ENCODE measurements at regions not wholly inside any gene's neighbourhood (a gene's known extent, or its start where the extent isn't known, plus 50 kb on each side); places are given as distances from the start of the nearest gene placed in this dataset.

- Histone ChIP-seq H3K9me3 (ENCODE audit: insufficient read depth, low read depth, low read length) (no peaks in the 10 kb centered on the region), H3K27ac (ENCODE audit: low read depth, low read length) (no peak overlapping the region), H3K79me2 (ENCODE audit: control insufficient read depth, insufficient read depth, low read length, poor library complexity) (no peaks in the 10 kb centered on the region), H4K91ac (ENCODE audit: low read depth, low read length) (no peak overlapping the region), H2AFZ (ENCODE audit: insufficient read depth, low read length, poor library complexity) (no peak overlapping the region), H3K4me2 (ENCODE audit: low read length) (no peak overlapping the region), H3K36me3 (ENCODE audit: control insufficient read depth in 1 of 2, insufficient read depth in 2 of 2, low read length in 2 of 2) (no peaks in the 10 kb centered on the region), H2BK5ac (ENCODE audit: low read depth, low read length, poor library complexity) (no peak overlapping the region), H3K4me3 (ENCODE audit: low read depth, low read length) (no peak overlapping the region), H3K9ac (ENCODE audit: low read length) (no peak overlapping the region), H3K27me3 (ENCODE audit: insufficient read depth, low read length) (no peaks in the 10 kb centered on the region), H2BK120ac (ENCODE audit: insufficient read depth, low read length, poor library complexity) (no peak overlapping the region), H3K14ac (ENCODE audit: low read length) (no peak overlapping the region), H3K23ac (ENCODE audit: low read length) (no peak overlapping the region), H2AK5ac (ENCODE audit: low read length) (no peak overlapping the region), H3K4ac (ENCODE audit: low read depth, low read length) (no peak overlapping the region), H3K79me1 (ENCODE audit: low read length) (no peaks in the 10 kb centered on the region), H4K8ac (ENCODE audit: low read depth, low read length) (no peak overlapping the region), H2BK12ac (ENCODE audit: low read length) (no peak overlapping the region), H3K4me1 (ENCODE audit: control insufficient read depth in 1 of 2, insufficient read depth in 2 of 2, low read length in 2 of 2) (no peaks in the 10 kb centered on the region), H4K12ac (ENCODE audit: low read depth, low read length) (no peak overlapping the region), H3K18ac (ENCODE audit: low read length) (no peak overlapping the region)
- DNase-seq = peak in 1 of 2 donors; percentile 3
- no CpG with 5 or more reads among the region's 14 CpGs for WGBS (ENCODE audit: extremely low coverage, insufficient coverage, insufficient read length)
These were observed 1388.1 kb downstream of the AMY1C start for GRCh38 chr1:105137543-105138457.

- Histone ChIP-seq H4K12ac (ENCODE audit: low read depth, low read length) (no peak overlapping the region), H3K27ac (ENCODE audit: low read depth, low read length) (no peak overlapping the region), H4K91ac (ENCODE audit: low read depth, low read length) (no peak overlapping the region), H3K79me1 (ENCODE audit: low read length) (no peaks in the 10 kb centered on the region), H3K36me3 (ENCODE audit: control insufficient read depth in 1 of 2, insufficient read depth in 2 of 2, low read length in 2 of 2) (no peaks in the 10 kb centered on the region), H3K9ac (ENCODE audit: low read length) (no peak overlapping the region), H3K79me2 (ENCODE audit: control insufficient read depth, insufficient read depth, low read length, poor library complexity) (no peaks in the 10 kb centered on the region), H3K14ac (ENCODE audit: low read length) (no peak overlapping the region), H2AFZ (ENCODE audit: insufficient read depth, low read length, poor library complexity) (no peak overlapping the region), H3K4ac (ENCODE audit: low read depth, low read length) (no peak overlapping the region), H2BK120ac (ENCODE audit: insufficient read depth, low read length, poor library complexity) (no peak overlapping the region), H3K27me3 (ENCODE audit: insufficient read depth, low read length) (no peaks in the 10 kb centered on the region), H2AK5ac (ENCODE audit: low read length) (no peak overlapping the region), H2BK12ac (ENCODE audit: low read length) (no peak overlapping the region), H3K4me1 (ENCODE audit: control insufficient read depth in 1 of 2, insufficient read depth in 2 of 2, low read length in 2 of 2) (no peaks in the 10 kb centered on the region), H3K4me2 (ENCODE audit: low read length) (no peak overlapping the region), H2BK5ac (ENCODE audit: low read depth, low read length, poor library complexity) (no peak overlapping the region), H3K18ac (ENCODE audit: low read length) (no peak overlapping the region), H3K4me3 (ENCODE audit: low read depth, low read length) (no peak overlapping the region), H3K9me3 (ENCODE audit: insufficient read depth, low read depth, low read length) (no peaks in the 10 kb centered on the region), H3K23ac (ENCODE audit: low read length) (no peak overlapping the region), H4K8ac (ENCODE audit: low read depth, low read length) (no peak overlapping the region)
- WGBS (ENCODE audit: extremely low coverage, insufficient coverage, insufficient read length) = no CpG with 5 or more reads among the region's 8 CpGs
- DNase-seq = no peak
These were observed 1388.8 kb downstream of the AMY1C start for GRCh38 chr1:105138458-105138893.

GRCh38 chr1:105172788-105173187 lies 1423.1 kb downstream of the AMY1C start:
- Histone ChIP-seq H3K27ac (ENCODE audit: low read depth, low read length) (no peak overlapping the region), H2BK5ac (ENCODE audit: low read depth, low read length, poor library complexity) (no peak overlapping the region), H3K9ac (ENCODE audit: low read length) (no peak overlapping the region), H3K79me2 (ENCODE audit: control insufficient read depth, insufficient read depth, low read length, poor library complexity) (no peaks in the 10 kb centered on the region), H3K4me3 (ENCODE audit: low read depth, low read length) (no peak overlapping the region), H2BK120ac (ENCODE audit: insufficient read depth, low read length, poor library complexity) (no peak overlapping the region), H2BK12ac (ENCODE audit: low read length) (no peak overlapping the region), H3K4me2 (ENCODE audit: low read length) (no peak overlapping the region), H4K91ac (ENCODE audit: low read depth, low read length) (no peak overlapping the region), H3K79me1 (ENCODE audit: low read length) (no peaks in the 10 kb centered on the region), H3K18ac (ENCODE audit: low read length) (no peak overlapping the region), H3K4ac (ENCODE audit: low read depth, low read length) (no peak overlapping the region), H3K36me3 (ENCODE audit: control insufficient read depth in 1 of 2, insufficient read depth in 2 of 2, low read length in 2 of 2) (no peaks in the 10 kb centered on the region), H3K27me3 (ENCODE audit: insufficient read depth, low read length) (no peaks in the 10 kb centered on the region), H3K14ac (ENCODE audit: low read length) (no peak overlapping the region), H3K4me1 (ENCODE audit: control insufficient read depth in 1 of 2, insufficient read depth in 2 of 2, low read length in 2 of 2) (no peaks in the 10 kb centered on the region), H2AK5ac (ENCODE audit: low read length) (no peak overlapping the region), H2AFZ (ENCODE audit: insufficient read depth, low read length, poor library complexity) (no peak overlapping the region), H3K23ac (ENCODE audit: low read length) (no peak overlapping the region), H3K9me3 (ENCODE audit: insufficient read depth, low read depth, low read length) (no peaks in the 10 kb centered on the region), H4K12ac (ENCODE audit: low read depth, low read length) (no peak overlapping the region), H4K8ac (ENCODE audit: low read depth, low read length) (no peak overlapping the region)
- WGBS (ENCODE audit: extremely low coverage, insufficient coverage, insufficient read length) = no CpG with 5 or more reads among the region's 3 CpGs
- no peak for DNase-seq

GRCh38 chr1:105180789-105181188 lies 1431.1 kb downstream of the AMY1C start:
- no peaks in the 10 kb centered on the region for H3K36me3 ChIP-seq (ENCODE audit: control insufficient read depth in 1 of 2, insufficient read depth in 2 of 2, low read length in 2 of 2)

More at GRCh38 chr1:105180789-105181188, 1431.1 kb downstream of the AMY1C start:
- no peak overlapping the region for H2AFZ ChIP-seq (ENCODE audit: insufficient read depth, low read length, poor library complexity)
- H4K8ac ChIP-seq (ENCODE audit: low read depth, low read length) = no peak overlapping the region
- H2BK5ac ChIP-seq (ENCODE audit: low read depth, low read length, poor library complexity) = no peak overlapping the region
- no peaks in the 10 kb centered on the region for H3K9me3 ChIP-seq (ENCODE audit: insufficient read depth, low read depth, low read length)
- no CpG with 5 or more reads among the region's 1 CpG for WGBS (ENCODE audit: extremely low coverage, insufficient coverage, insufficient read length)
- H3K9ac ChIP-seq (ENCODE audit: low read length) = no peak overlapping the region
- no peak for DNase-seq
- H3K14ac ChIP-seq (ENCODE audit: low read length) = no peak overlapping the region
- no peak overlapping the region for H4K12ac ChIP-seq (ENCODE audit: low read depth, low read length)
- no peaks in the 10 kb centered on the region for H3K27me3 ChIP-seq (ENCODE audit: insufficient read depth, low read length)
- H3K23ac ChIP-seq (ENCODE audit: low read length) = no peak overlapping the region
- no peaks in the 10 kb centered on the region for H3K79me1 ChIP-seq (ENCODE audit: low read length)
- no peak overlapping the region for H3K4me2 ChIP-seq (ENCODE audit: low read length)
- H3K4me3 ChIP-seq (ENCODE audit: low read depth, low read length) = no peak overlapping the region
- no peaks in the 10 kb centered on the region for H3K79me2 ChIP-seq (ENCODE audit: control insufficient read depth, insufficient read depth, low read length, poor library complexity)
- no peak overlapping the region for H3K4ac ChIP-seq (ENCODE audit: low read depth, low read length)
- H3K27ac ChIP-seq (ENCODE audit: low read depth, low read length) = no peak overlapping the region
- H2BK120ac ChIP-seq (ENCODE audit: insufficient read depth, low read length, poor library complexity) = no peak overlapping the region
- no peaks in the 10 kb centered on the region for H3K4me1 ChIP-seq (ENCODE audit: control insufficient read depth in 1 of 2, insufficient read depth in 2 of 2, low read length in 2 of 2)
- H2BK12ac ChIP-seq (ENCODE audit: low read length) = no peak overlapping the region
- no peak overlapping the region for H3K18ac ChIP-seq (ENCODE audit: low read length)
- H2AK5ac ChIP-seq (ENCODE audit: low read length) = no peak overlapping the region
- H4K91ac ChIP-seq (ENCODE audit: low read depth, low read length) = no peak overlapping the region

Data from trophoblast cell (in vitro differentiated cells and primary cell).